ENCODE measurements at regions not wholly inside any gene's neighbourhood (a gene's known extent, or its start where the extent isn't known, plus 50 kb on each side); places are given as distances from the start of the nearest gene placed in this dataset.
"Not testable (repeated sequence)": the region's sequence is repeated elsewhere in the genome, so short reads cannot be mapped to it uniquely, and the experiment has no call there.

DNA sequence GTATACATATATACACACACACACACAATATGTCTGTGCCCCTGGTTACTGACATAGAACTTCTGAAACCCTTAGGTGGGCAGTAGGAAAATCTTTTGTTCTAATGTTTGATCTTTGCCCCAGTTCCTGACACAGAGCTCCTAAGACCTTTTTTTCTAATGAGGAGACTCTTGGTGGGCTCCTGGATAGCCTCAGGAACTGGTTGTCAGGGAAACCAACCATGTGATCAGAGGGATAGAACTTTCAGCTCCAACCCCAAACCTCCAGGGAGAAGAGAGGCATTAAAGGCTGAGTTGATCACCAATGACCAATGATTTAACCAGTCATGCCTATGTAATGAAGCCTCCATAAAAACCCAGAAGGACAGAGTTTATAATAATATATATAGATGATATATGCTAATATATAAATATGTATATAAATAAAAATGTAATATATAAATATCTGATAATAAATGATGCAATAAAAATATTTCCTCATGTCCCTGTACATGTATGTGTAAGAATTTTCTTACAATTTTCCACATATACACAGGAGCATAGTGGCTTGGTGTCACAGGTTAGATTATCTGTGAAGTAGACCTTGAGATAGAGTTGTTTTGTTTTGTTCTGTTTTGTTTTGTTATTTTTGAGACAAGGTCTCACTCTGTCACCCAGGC is 93.3 kb downstream of the GPX5 start:
- Histone ChIP-seq H3K27me3 (ENCODE audit: insufficient read depth in 3 of 3, low read length in 2 of 3) (peaks cover 3 to 21% (median 8%) of the 10 kb centered on the region in 3 donors), H3K4me1 (no peaks in the 10 kb centered on the region), H3K9me3 (no peaks in the 10 kb centered on the region), H3K4me3 (no peak overlapping the region), H3K36me3 (ENCODE audit: insufficient read depth in 1 of 2, low read depth in 1 of 2) (no peaks in the 10 kb centered on the region), H3K27ac (no peak overlapping the region)
- intact Hi-C loops (cut with DNase I): no loop called here
- TF ChIP-seq CTCF (IDR thresholded peaks at IDR 0.05): no peak
- ATAC-seq (no peak), DNase-seq (no peak)

DNA sequence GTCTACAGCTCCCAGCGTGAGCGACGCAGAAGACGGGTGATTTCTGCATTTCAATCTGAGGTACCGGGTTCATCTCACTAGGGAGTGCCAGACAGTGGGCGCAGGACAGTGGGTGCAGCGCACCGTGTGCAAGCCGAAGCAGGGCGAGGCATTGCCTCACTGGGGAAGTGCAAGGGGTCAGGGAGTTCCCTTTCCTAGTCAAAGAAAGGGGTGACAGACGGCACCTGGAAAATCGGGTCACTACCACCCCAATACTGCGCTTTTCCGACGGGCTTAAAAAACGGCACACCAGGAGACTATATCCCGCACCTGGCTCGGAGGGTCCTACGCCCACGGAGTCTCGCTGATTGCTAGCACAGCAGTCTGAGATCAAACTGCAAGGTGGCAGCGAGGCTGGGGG is 95.6 kb downstream of the GPX5 start:
- H3K9me3 ChIP-seq; DNase-seq; ATAC-seq; H3K4me3 ChIP-seq; H3K4me1 ChIP-seq; intact Hi-C loops (cut with DNase I); H3K27ac ChIP-seq; H3K36me3 ChIP-seq (ENCODE audit: insufficient read depth in 1 of 2, low read depth in 1 of 2): not testable (repeated sequence)
- peaks cover 3 to 18% (median 6%) of the 10 kb centered on the region in 3 donors for H3K27me3 ChIP-seq (ENCODE audit: insufficient read depth in 3 of 3, low read length in 2 of 3)
- WGBS, 3 donors: 12 to 41% (median 25%) methylated on average over 17 to 21 of the region's 22 CpGs

DNA sequence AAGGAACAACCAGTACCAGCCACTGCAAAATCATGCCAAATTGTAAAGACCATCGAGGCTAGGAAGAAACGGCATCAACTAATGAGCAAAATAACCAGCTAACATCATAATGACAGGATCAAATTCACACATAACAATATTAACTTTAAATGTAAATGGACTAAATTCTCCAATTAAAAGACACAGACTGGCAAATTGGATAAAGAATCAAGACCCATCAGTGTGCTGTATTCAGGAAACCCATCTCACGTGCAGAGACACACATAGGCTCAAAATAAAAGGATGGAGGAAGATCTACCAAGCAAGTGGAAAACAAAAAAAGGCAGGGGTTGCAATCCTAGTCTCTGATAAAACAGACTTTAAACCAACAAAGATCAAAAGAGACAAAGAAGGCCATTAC is 97.6 kb downstream of the GPX5 start:
- H3K4me1 ChIP-seq; H3K27ac ChIP-seq; intact Hi-C loops (cut with DNase I); H3K36me3 ChIP-seq (ENCODE audit: insufficient read depth in 1 of 2, low read depth in 1 of 2); H3K9me3 ChIP-seq; ATAC-seq; H3K4me3 ChIP-seq; DNase-seq: not testable (repeated sequence)
- WGBS, 3 donors: 83 to 100% (median 88%) methylated on average over 2 to 3 of the region's 3 CpGs
- H3K27me3 ChIP-seq (ENCODE audit: insufficient read depth in 3 of 3, low read length in 2 of 3): peaks cover 0 to 14% (median 4%) of the 10 kb centered on the region in 3 donors

DNA sequence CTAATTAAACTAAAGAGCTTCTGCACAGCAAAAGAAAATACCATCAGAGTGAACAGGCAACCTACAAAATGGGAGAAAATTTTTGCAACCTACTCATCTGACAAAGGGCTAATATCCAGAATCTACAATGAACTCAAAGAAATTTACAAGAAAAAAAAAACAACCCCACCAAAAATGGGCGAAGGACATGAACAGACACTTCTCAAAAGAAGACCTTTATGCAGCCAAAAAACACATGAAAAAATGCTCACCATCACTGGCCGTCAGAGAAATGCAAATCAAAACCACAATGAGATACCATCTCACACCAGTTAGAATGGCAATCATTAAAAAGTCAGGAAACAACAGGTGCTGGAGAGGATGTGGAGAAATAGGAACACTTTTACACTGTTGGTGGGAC is 100.7 kb downstream of the GPX5 start:
- intact Hi-C loops (cut with DNase I); H3K4me3 ChIP-seq; H3K36me3 ChIP-seq (ENCODE audit: insufficient read depth in 1 of 2, low read depth in 1 of 2); H3K9me3 ChIP-seq; ATAC-seq; H3K27ac ChIP-seq; H3K27me3 ChIP-seq (ENCODE audit: insufficient read depth in 3 of 3, low read length in 2 of 3); H3K4me1 ChIP-seq; DNase-seq: not testable (repeated sequence)
- 24 to 75% (median 44%) methylated on average over 2 of the region's 2 CpGs for WGBS, 3 donors

GRCh38 chr6:28632326-28632851 is 106.7 kb downstream of the GPX5 start:
- Histone ChIP-seq H3K9me3 (no peaks in the 10 kb centered on the region), H3K27ac (no peak overlapping the region), H3K36me3 (ENCODE audit: insufficient read depth in 1 of 2, low read depth in 1 of 2) (no peaks in the 10 kb centered on the region), H3K4me1 (no peaks in the 10 kb centered on the region), H3K27me3 (ENCODE audit: insufficient read depth in 3 of 3, low read length in 2 of 3) (peaks cover 8 to 27% (median 11%) of the 10 kb centered on the region in 3 donors), H3K4me3 (no peak overlapping the region)
- no peak for TF ChIP-seq CTCF (IDR thresholded peaks at IDR 0.05)
- no peak for ATAC-seq
- DNase-seq: no peak
- WGBS, 3 donors: 80 to 82% (median 82%) methylated on average over 5 of the region's 5 CpGs
- intact Hi-C loops (cut with DNase I): no loop called here

DNA sequence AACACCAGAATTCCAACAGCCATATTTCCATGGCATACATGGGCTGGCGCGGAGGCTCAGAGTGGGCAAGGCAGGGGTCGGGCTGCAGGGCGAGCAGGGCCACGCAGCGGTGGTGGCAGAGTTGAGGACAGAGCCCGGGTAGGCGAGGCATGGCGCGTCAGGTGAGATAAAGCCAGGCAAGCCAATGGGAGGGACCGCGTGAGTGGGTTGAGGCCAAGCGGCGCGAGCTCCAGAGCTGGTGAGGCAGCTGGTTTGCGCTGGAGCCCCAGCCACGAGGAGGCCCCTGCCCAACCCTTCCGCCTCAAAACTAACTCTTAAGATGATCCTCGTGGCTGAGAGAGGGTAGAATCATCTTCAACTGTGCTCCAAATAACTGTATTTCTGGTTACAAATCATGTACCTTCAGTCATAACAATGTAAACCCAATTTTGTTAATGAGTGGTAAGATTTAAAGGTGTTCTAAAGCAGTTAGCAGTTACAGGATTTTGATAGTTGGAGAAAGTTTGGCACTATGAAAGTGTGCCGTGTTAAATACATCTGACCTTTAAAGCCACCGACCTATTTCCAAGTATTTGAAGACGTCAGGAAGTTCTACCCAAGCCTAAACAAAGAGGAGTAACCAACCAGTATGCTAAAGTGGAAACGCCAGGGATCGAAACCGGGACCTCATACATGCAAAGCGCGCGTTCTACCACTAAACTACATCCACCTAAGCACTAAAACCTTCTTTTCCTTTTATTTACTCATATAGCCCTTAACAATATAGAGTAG is 107.9 kb downstream of the GPX5 start:
- DNase-seq (no peak), ATAC-seq (no peak)
- WGBS, 3 donors: 61 to 71% (median 68%) methylated on average over 28 of the region's 28 CpGs
- no peak for TF ChIP-seq CTCF (IDR thresholded peaks at IDR 0.05)
- Histone ChIP-seq H3K4me1 (no peaks in the 10 kb centered on the region), H3K4me3 (no peak overlapping the region), H3K27me3 (ENCODE audit: insufficient read depth in 3 of 3, low read length in 2 of 3) (peaks cover 11 to 27% (median 13%) of the 10 kb centered on the region in 3 donors), H3K36me3 (ENCODE audit: insufficient read depth in 1 of 2, low read depth in 1 of 2) (no peaks in the 10 kb centered on the region), H3K9me3 (no peaks in the 10 kb centered on the region), H3K27ac (no peak overlapping the region)
- intact Hi-C loops (cut with DNase I): no loop called here

Data from psoas muscle (tissue), 7 donors.